ENCODE measurements at regions not wholly inside any gene's neighbourhood (a gene's known extent, or its start where the extent isn't known, plus 50 kb on each side); places are given as distances from the start of the nearest gene placed in this dataset.
"Not testable (repeated sequence)": the region's sequence is repeated elsewhere in the genome, so short reads cannot be mapped to it uniquely, and the experiment has no call there.

DNA sequence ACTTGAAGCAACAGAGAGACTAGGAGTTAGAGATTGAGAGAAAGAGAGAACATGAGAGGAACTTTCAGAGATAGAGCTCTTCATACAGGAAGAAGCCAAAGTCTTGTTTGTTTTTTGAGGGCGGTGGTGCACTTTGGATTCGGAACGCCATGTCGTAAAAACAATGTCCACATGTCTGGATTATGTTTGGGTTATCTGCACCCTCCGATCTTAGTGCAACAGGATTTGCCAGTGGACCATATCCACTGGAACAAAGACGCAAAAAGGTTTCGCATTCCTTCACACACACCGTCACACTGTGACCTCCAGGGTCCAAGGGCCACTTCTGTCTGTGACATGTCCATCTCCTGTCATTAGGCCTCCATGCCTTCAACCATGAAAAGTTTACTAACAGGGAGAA lies 141.8 kb upstream of the ATP11B start:
- intact Hi-C loops (cut with micrococcal nuclease; ENCODE audit: unreplicated experiment), result no loop called here

DNA sequence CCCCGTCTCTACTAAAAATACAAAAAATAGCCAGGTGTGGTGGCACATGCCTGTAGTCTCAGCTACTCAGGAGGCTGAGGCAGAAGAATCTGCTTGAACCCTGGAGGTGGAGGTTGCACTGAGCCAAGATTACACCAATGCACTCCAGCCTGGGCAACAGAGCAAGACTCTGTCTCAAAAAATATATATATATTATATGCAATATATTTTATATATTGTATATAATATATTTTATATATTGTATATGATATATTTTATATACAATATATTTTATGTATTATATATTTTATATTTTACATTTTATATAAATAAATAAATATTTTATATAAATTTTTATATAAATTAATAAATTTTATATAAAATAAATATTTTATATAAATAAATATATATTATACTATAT lies 140.2 kb upstream of the ATP11B start:
- H3K4me3 ChIP-seq; H3K9me2 ChIP-seq (ENCODE audit: insufficient read depth); BruUV-seq (replicated peaks); H3K4me1 ChIP-seq (replicated peaks; ENCODE audit: insufficient read depth); H3K79me2 ChIP-seq (ENCODE audit: low read depth); intact Hi-C loops (cut with micrococcal nuclease; ENCODE audit: unreplicated experiment); H2AFZ ChIP-seq; H3F3A ChIP-seq (ENCODE audit: insufficient read depth, low read depth); H3K27me3 ChIP-seq (ENCODE audit: insufficient read depth, low read depth); H3K36me3 ChIP-seq (ENCODE audit: low read depth); POLR2A ChIA-PET (ENCODE audit: unreplicated experiment); H3K27ac ChIP-seq; DNase-seq; H3K9me3 ChIP-seq (ENCODE audit: insufficient read depth, low read depth); H4K20me1 ChIP-seq (ENCODE audit: insufficient read depth); CTCF ChIA-PET; H3K4me2 ChIP-seq: not testable (repeated sequence)

More for the DNA sequence above, 141.8 kb upstream of the ATP11B start:
- no TSS peak for BruUV-seq (replicated peaks)
- Histone ChIP-seq H3K4me3 (no peak overlapping the region), H3K4me2 (no peak overlapping the region), H3K9me2 (ENCODE audit: insufficient read depth) (no peaks in the 10 kb centered on the region), H3K9me3 (ENCODE audit: insufficient read depth, low read depth) (no peaks in the 10 kb centered on the region), H3K27me3 (ENCODE audit: insufficient read depth, low read depth) (no peaks in the 10 kb centered on the region), H3K27ac (no peak overlapping the region), H3K36me3 (ENCODE audit: low read depth) (no peaks in the 10 kb centered on the region), H3K4me1 (replicated peaks; ENCODE audit: insufficient read depth) (no peaks in the 10 kb centered on the region), H3K79me2 (ENCODE audit: low read depth) (no peaks in the 10 kb centered on the region), H2AFZ (no peak overlapping the region), H4K20me1 (ENCODE audit: insufficient read depth) (no peaks in the 10 kb centered on the region), H3F3A (ENCODE audit: insufficient read depth, low read depth) (no peaks in the 10 kb centered on the region; the same call in 1 of the 2 replicates)
- TF ChIP-seq, protein P1, sequence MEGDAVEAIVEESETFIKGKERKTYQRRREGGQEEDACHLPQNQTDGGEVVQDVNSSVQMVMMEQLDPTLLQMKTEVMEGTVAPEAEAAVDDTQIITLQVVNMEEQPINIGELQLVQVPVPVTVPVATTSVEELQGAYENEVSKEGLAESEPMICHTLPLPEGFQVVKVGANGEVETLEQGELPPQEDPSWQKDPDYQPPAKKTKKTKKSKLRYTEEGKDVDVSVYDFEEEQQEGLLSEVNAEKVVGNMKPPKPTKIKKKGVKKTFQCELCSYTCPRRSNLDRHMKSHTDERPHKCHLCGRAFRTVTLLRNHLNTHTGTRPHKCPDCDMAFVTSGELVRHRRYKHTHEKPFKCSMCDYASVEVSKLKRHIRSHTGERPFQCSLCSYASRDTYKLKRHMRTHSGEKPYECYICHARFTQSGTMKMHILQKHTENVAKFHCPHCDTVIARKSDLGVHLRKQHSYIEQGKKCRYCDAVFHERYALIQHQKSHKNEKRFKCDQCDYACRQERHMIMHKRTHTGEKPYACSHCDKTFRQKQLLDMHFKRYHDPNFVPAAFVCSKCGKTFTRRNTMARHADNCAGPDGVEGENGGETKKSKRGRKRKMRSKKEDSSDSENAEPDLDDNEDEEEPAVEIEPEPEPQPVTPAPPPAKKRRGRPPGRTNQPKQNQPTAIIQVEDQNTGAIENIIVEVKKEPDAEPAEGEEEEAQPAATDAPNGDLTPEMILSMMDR (conservative IDR thresholded peaks at IDR 0.05), result no peak
- TF ChIP-seq EZH2 (IDR thresholded peaks at IDR 0.05; ENCODE audit: low read depth), result no peak
- ChIA-PET CTCF (no interaction called here), POLR2A (ENCODE audit: unreplicated experiment) (no interaction called here)
- peak in 1 of 2 experiments; percentile 15 for DNase-seq

DNA sequence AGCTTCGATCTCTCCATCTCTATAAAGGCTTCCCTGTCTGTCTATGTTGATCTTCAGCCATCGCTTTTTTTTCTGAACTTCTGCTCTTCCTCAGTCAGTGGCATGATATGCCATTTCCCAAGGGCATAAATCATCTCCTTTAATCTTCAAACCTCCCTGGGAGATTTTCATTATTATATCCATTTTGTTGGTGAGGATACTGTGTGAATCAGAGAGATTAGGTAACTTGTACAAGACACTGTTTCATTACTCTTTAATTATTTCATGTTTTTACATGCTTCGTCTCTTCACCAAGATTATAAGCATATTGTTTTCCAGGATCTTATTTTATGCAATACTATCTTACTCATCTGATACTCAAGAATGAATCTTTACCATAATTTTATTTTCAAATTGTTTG lies 124.8 kb upstream of the ATP11B start:
- Histone ChIP-seq H3K4me3 (no peak overlapping the region), H3K9me2 (ENCODE audit: insufficient read depth) (no peaks in the 10 kb centered on the region; the same call in 1 of the 2 replicates), H3K36me3 (ENCODE audit: low read depth) (no peaks in the 10 kb centered on the region), H4K20me1 (ENCODE audit: insufficient read depth) (no peaks in the 10 kb centered on the region), H3K4me2 (no peak overlapping the region), H2AFZ (no peak overlapping the region), H3F3A (ENCODE audit: insufficient read depth, low read depth) (no peaks in the 10 kb centered on the region), H3K27me3 (ENCODE audit: insufficient read depth, low read depth) (no peaks in the 10 kb centered on the region), H3K9me3 (ENCODE audit: insufficient read depth, low read depth) (no peaks in the 10 kb centered on the region), H3K4me1 (replicated peaks; ENCODE audit: insufficient read depth) (no peaks in the 10 kb centered on the region), H3K79me2 (ENCODE audit: low read depth) (no peaks in the 10 kb centered on the region), H3K27ac (no peak overlapping the region)
- DNase-seq, result no peak
- ChIA-PET POLR2A (ENCODE audit: unreplicated experiment) (no interaction called here), CTCF (no interaction called here)
- intact Hi-C loops (cut with micrococcal nuclease; ENCODE audit: unreplicated experiment), result no loop called here
- BruUV-seq (replicated peaks), result no TSS peak
- no peak for TF ChIP-seq EZH2 (IDR thresholded peaks at IDR 0.05; ENCODE audit: low read depth)
- TF ChIP-seq, protein P1 (conservative IDR thresholded peaks at IDR 0.05), result no peak

DNA sequence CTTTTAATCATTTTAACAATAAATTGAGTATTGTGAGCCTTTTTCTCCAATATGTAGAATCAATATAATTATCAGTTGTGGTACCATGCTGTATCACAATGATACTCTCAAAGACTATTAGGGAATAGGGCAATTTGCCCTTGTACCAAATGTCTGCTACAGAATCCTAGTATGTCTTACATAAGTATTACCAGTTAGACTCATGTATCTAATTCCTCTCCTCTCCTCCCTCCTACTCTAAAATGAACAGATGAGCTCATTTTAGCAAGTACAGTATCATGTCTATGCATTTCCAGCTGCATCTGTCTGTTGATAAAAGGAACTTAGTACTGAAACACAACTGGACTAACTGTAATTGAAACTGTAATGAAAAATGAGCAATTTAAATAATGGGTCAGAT lies 124.3 kb upstream of the ATP11B start:
- no peaks in the 10 kb centered on the region for H3F3A ChIP-seq (ENCODE audit: insufficient read depth, low read depth)
- H3K4me1 ChIP-seq (replicated peaks; ENCODE audit: insufficient read depth), result no peaks in the 10 kb centered on the region
- intact Hi-C loops (cut with micrococcal nuclease; ENCODE audit: unreplicated experiment), result no loop called here
- no peak overlapping the region for H3K4me3 ChIP-seq
- CTCF ChIA-PET, result no interaction called here
- H3K9me3 ChIP-seq (ENCODE audit: insufficient read depth, low read depth), result no peaks in the 10 kb centered on the region
- no peaks in the 10 kb centered on the region for H3K36me3 ChIP-seq (ENCODE audit: low read depth)
- H3K27ac ChIP-seq, result no peak overlapping the region
- no peaks in the 10 kb centered on the region; the same call in 1 of the 2 replicates for H3K9me2 ChIP-seq (ENCODE audit: insufficient read depth)
- TF ChIP-seq, protein P1 (conservative IDR thresholded peaks at IDR 0.05), result no peak
- TF ChIP-seq EZH2 (IDR thresholded peaks at IDR 0.05; ENCODE audit: low read depth), result no peak
- no peak for DNase-seq
- H3K79me2 ChIP-seq (ENCODE audit: low read depth), result no peaks in the 10 kb centered on the region
- no peak overlapping the region for H2AFZ ChIP-seq
- no peak overlapping the region for H3K4me2 ChIP-seq
- H3K27me3 ChIP-seq (ENCODE audit: insufficient read depth, low read depth), result no peaks in the 10 kb centered on the region
- BruUV-seq (replicated peaks), result no TSS peak
- POLR2A ChIA-PET (ENCODE audit: unreplicated experiment), result no interaction called here
- no peaks in the 10 kb centered on the region for H4K20me1 ChIP-seq (ENCODE audit: insufficient read depth)

All from PC-9 (cell line).